ENCODE measurements at regions not wholly inside any gene's neighbourhood (a gene's known extent, or its start where the extent isn't known, plus 50 kb on each side); places are given as distances from the start of the nearest gene placed in this dataset.

DNA sequence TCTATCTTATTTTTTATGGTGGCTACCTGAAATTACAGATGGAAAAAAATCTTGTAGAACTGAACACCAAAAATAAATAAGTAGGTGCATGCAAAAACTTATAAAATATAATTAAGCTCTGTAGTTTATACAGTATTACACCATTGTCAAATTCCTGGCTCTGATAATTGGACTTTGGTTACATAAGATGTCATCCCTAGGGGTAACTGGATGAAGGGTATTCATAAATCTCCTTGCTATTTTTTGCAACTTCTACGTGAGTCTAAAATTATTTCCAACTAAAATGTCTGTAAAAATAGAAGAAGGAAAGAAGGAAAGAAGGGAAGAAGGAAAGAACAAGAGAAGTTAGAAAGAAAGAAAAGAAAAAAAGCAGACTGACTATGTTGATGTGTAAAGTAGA, 716.6 kb downstream of the BCL11B start:
- no peak overlapping the region for H3K4me2 ChIP-seq (ENCODE audit: low read depth, low read length)
- H3K36me3 ChIP-seq (ENCODE audit: control insufficient read depth, insufficient read depth, low read length): no peaks in the 10 kb centered on the region
- H2BK20ac ChIP-seq (ENCODE audit: low read depth, low read length): no peak overlapping the region
- H4K5ac ChIP-seq (ENCODE audit: low read depth, low read length): no peak overlapping the region
- no peaks in the 10 kb centered on the region for H3K79me1 ChIP-seq (ENCODE audit: low read depth in 1 of 2, low read length in 2 of 2)
- H3K18ac ChIP-seq (ENCODE audit: low read depth, low read length): no peak overlapping the region
- no peak overlapping the region for H3K23ac ChIP-seq (ENCODE audit: low read depth, low read length)
- in situ Hi-C loops (cut with MboI; ENCODE audit: low sequenced_read_pairs): no loop called here
- H3K14ac ChIP-seq (replicated peaks; ENCODE audit: low read depth, low read length): no peak overlapping the region
- H2BK5ac ChIP-seq (ENCODE audit: low read depth, low read length, poor library complexity, severe bottlenecking): no peak overlapping the region
- H4K8ac ChIP-seq (ENCODE audit: low read depth in 2 of 2, low read length in 2 of 2): no peak overlapping the region
- BruUV-seq (replicated peaks): no TSS peak
- H2AK9ac ChIP-seq (replicated peaks; ENCODE audit: low read depth, low read length, poor library complexity): no peak overlapping the region
- no peak overlapping the region for H2BK120ac ChIP-seq (ENCODE audit: low read depth, low read length)
- H4K91ac ChIP-seq (ENCODE audit: insufficient read depth, low read depth, low read length): no peak overlapping the region
- H3K9ac ChIP-seq (ENCODE audit: low read depth, low read length): no peak overlapping the region
- peaks cover 22% of the 10 kb centered on the region for H3K9me3 ChIP-seq (ENCODE audit: control insufficient read depth, insufficient read depth, low read length)
- H3K4ac ChIP-seq (ENCODE audit: low read depth, low read length): no peak overlapping the region
- no CpG with 5 or more reads among the region's 1 CpG for WGBS, 2 experiments (ENCODE audit: extremely low coverage in 2 of 2, insufficient read length in 1 of 2)
- intact Hi-C loops (cut with micrococcal nuclease): no loop called here
- H4K20me1 ChIP-seq (ENCODE audit: insufficient read depth, low read length): no peaks in the 10 kb centered on the region
- H3K27ac ChIP-seq (ENCODE audit: insufficient read depth, low read length): no peak overlapping the region
- H3K27me3 ChIP-seq (ENCODE audit: control insufficient read depth, insufficient read depth, low read length): no peaks in the 10 kb centered on the region
- TF ChIP-seq, protein P1, sequence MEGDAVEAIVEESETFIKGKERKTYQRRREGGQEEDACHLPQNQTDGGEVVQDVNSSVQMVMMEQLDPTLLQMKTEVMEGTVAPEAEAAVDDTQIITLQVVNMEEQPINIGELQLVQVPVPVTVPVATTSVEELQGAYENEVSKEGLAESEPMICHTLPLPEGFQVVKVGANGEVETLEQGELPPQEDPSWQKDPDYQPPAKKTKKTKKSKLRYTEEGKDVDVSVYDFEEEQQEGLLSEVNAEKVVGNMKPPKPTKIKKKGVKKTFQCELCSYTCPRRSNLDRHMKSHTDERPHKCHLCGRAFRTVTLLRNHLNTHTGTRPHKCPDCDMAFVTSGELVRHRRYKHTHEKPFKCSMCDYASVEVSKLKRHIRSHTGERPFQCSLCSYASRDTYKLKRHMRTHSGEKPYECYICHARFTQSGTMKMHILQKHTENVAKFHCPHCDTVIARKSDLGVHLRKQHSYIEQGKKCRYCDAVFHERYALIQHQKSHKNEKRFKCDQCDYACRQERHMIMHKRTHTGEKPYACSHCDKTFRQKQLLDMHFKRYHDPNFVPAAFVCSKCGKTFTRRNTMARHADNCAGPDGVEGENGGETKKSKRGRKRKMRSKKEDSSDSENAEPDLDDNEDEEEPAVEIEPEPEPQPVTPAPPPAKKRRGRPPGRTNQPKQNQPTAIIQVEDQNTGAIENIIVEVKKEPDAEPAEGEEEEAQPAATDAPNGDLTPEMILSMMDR (conservative IDR thresholded peaks at IDR 0.05; ENCODE audit: low read depth, low read length): no peak
- TF ChIP-seq MAFK (IDR thresholded peaks at IDR 0.05; ENCODE audit: low read depth, low read length) (no peak), MAZ (IDR thresholded peaks at IDR 0.05; ENCODE audit: borderline replicate concordance, low read depth, low read length) (no peak)
- TF ChIP-seq, protein P2, sequence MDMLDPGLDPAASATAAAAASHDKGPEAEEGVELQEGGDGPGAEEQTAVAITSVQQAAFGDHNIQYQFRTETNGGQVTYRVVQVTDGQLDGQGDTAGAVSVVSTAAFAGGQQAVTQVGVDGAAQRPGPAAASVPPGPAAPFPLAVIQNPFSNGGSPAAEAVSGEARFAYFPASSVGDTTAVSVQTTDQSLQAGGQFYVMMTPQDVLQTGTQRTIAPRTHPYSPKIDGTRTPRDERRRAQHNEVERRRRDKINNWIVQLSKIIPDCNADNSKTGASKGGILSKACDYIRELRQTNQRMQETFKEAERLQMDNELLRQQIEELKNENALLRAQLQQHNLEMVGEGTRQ (IDR thresholded peaks at IDR 0.05; ENCODE audit: low read depth, low read length): no peak
- H3K9me1 ChIP-seq (ENCODE audit: insufficient read depth, low read length): no peaks in the 10 kb centered on the region
- no peak overlapping the region for H3K4me3 ChIP-seq (ENCODE audit: insufficient read depth, low read depth, low read length)
- ATAC-seq (ENCODE audit: low read depth) (no peak), DNase-seq (no peak)
- H3K56ac ChIP-seq (ENCODE audit: extremely low read depth, insufficient read depth, low read length): no peak overlapping the region
- H3K4me1 ChIP-seq (ENCODE audit: control insufficient read depth, insufficient read depth, low read length): no peaks in the 10 kb centered on the region
- ChIA-PET POLR2A (ENCODE audit: unreplicated experiment) (no interaction called here), CTCF (no interaction called here)
- no peak overlapping the region for H2AFZ ChIP-seq (replicated peaks; ENCODE audit: low read length, poor library complexity)
- no peak overlapping the region for H2AK5ac ChIP-seq (ENCODE audit: low read depth, low read length)
- H2BK15ac ChIP-seq (ENCODE audit: low read depth, low read length): no peak overlapping the region
- dilution Hi-C loops (cut with HindIII; ENCODE audit: low sequenced_read_pairs, unreplicated experiment): no loop called here

Data from IMR-90 (cell line).